ENCODE measurements at regions not wholly inside any gene's neighbourhood (a gene's known extent, or its start where the extent isn't known, plus 50 kb on each side); places are given as distances from the start of the nearest gene placed in this dataset.

GRCh38 chr18:72940509-72940908 lies 72.7 kb upstream of the NETO1 start:
- no peak for DNase-seq

- DNase-seq = no peak
These were observed 68.0 kb upstream of the NETO1 start for GRCh38 chr18:72935744-72936143.

- DNase-seq = no peak
These were observed 55.1 kb upstream of the NETO1 start for GRCh38 chr18:72922895-72923294.
